ENCODE measurements at regions not wholly inside any gene's neighbourhood (a gene's known extent, or its start where the extent isn't known, plus 50 kb on each side); places are given as distances from the start of the nearest gene placed in this dataset.
"Not testable (repeated sequence)": the region's sequence is repeated elsewhere in the genome, so short reads cannot be mapped to it uniquely, and the experiment has no call there.

- DNase-seq (no peak), ATAC-seq (ENCODE audit: low read depth) (no peak)
- H2AK5ac ChIP-seq (ENCODE audit: low read depth, low read length) = no peak overlapping the region
- no peak overlapping the region for H2BK5ac ChIP-seq (ENCODE audit: low read depth, low read length, poor library complexity, severe bottlenecking)
- peaks cover 4% of the 10 kb centered on the region; the same call in 1 of the 2 replicates for H3K4me1 ChIP-seq (ENCODE audit: control insufficient read depth, insufficient read depth, low read length)
- CTCF ChIA-PET = interaction anchor here (0.5 kb wide), 1 partner anchor 18 kb away, joined by 5 read pairs; no protein-coding TSS in a partner anchor
- no peak overlapping the region for H3K27ac ChIP-seq (ENCODE audit: insufficient read depth, low read length)
- H2BK120ac ChIP-seq (ENCODE audit: low read depth, low read length) = no peak overlapping the region
- H3K18ac ChIP-seq (ENCODE audit: low read depth, low read length) = no peak overlapping the region
- no peak overlapping the region for H2BK15ac ChIP-seq (ENCODE audit: low read depth, low read length)
- intact Hi-C loops (cut with micrococcal nuclease) (no loop called here), in situ Hi-C loops (cut with MboI; ENCODE audit: low sequenced_read_pairs) (no loop called here), dilution Hi-C loops (cut with HindIII; ENCODE audit: low sequenced_read_pairs, unreplicated experiment) (no loop called here)
- no TSS peak for BruUV-seq (replicated peaks)
- WGBS, 2 experiments (ENCODE audit: extremely low coverage in 2 of 2, insufficient read length in 1 of 2) = 71% methylated on average over 3 of the region's 6 CpGs; no CpG with 5 or more reads in 1 of the 2 experiments
- no peak overlapping the region for H2BK20ac ChIP-seq (ENCODE audit: low read depth, low read length)
- H3K79me1 ChIP-seq (ENCODE audit: low read depth in 1 of 2, low read length in 2 of 2) = no peaks in the 10 kb centered on the region
- no peak overlapping the region for H2AK9ac ChIP-seq (replicated peaks; ENCODE audit: low read depth, low read length, poor library complexity)
- H4K20me1 ChIP-seq (ENCODE audit: insufficient read depth, low read length) = no peaks in the 10 kb centered on the region
- H3K14ac ChIP-seq (replicated peaks; ENCODE audit: low read depth, low read length) = no peak overlapping the region
- H3K9ac ChIP-seq (ENCODE audit: low read depth, low read length) = no peak overlapping the region
- H4K8ac ChIP-seq (ENCODE audit: low read depth in 2 of 2, low read length in 2 of 2) = no peak overlapping the region
- no peaks in the 10 kb centered on the region for H3K27me3 ChIP-seq (ENCODE audit: control insufficient read depth, insufficient read depth, low read length)
- no peak overlapping the region for H3K56ac ChIP-seq (ENCODE audit: extremely low read depth, insufficient read depth, low read length)
- POLR2A ChIA-PET (ENCODE audit: unreplicated experiment) = no interaction called here
- H3K4me2 ChIP-seq (ENCODE audit: low read depth, low read length) = no peak overlapping the region
- no peak overlapping the region for H3K23ac ChIP-seq (ENCODE audit: low read depth, low read length)
- H2AFZ ChIP-seq (replicated peaks; ENCODE audit: low read length, poor library complexity) = no peak overlapping the region
- TF ChIP-seq BHLHE40 (IDR thresholded peaks at IDR 0.05; ENCODE audit: low read depth, low read length) = no peak
- TF ChIP-seq CEBPB (IDR thresholded peaks at IDR 0.05; ENCODE audit: low read depth, low read length) = no peak
- TF ChIP-seq NFE2L2 (IDR thresholded peaks at IDR 0.05; ENCODE audit: low read depth, low read length) = no peak
- TF ChIP-seq USF2 (IDR thresholded peaks at IDR 0.05; ENCODE audit: low read depth, low read length) = no peak
- TF ChIP-seq RCOR1 (IDR thresholded peaks at IDR 0.05; ENCODE audit: insufficient replicate concordance, low read length) = no peak
- TF ChIP-seq RFX5 (IDR thresholded peaks at IDR 0.05; ENCODE audit: low read depth, low read length) = no peak
- no peak for TF ChIP-seq MXI1 (IDR thresholded peaks at IDR 0.05; ENCODE audit: borderline replicate concordance, low read depth, low read length)
- no peak for TF ChIP-seq RAD21 (IDR thresholded peaks at IDR 0.05; ENCODE audit: low read length)
- H4K91ac ChIP-seq (ENCODE audit: insufficient read depth, low read depth, low read length) = no peak overlapping the region
- H3K4me3 ChIP-seq (ENCODE audit: insufficient read depth, low read depth, low read length) = no peak overlapping the region
- H3K9me1 ChIP-seq (ENCODE audit: insufficient read depth, low read length) = no peaks in the 10 kb centered on the region
- no peak overlapping the region for H3K4ac ChIP-seq (ENCODE audit: low read depth, low read length)
- no peaks in the 10 kb centered on the region for H3K36me3 ChIP-seq (ENCODE audit: control insufficient read depth, insufficient read depth, low read length)
- H3K9me3 ChIP-seq (ENCODE audit: control insufficient read depth, insufficient read depth, low read length) = peaks cover under 1% of the 10 kb centered on the region
- H4K5ac ChIP-seq (ENCODE audit: low read depth, low read length) = no peak overlapping the region
Observed at GRCh38 chr6:169085466-169085865, 168.2 kb downstream of the THBS2 start.

GRCh38 chr6:169084557-169084956, 169.1 kb downstream of the THBS2 start:
- H2BK5ac ChIP-seq (ENCODE audit: low read depth, low read length, poor library complexity, severe bottlenecking); H3K27me3 ChIP-seq (ENCODE audit: control insufficient read depth, insufficient read depth, low read length); H4K91ac ChIP-seq (ENCODE audit: insufficient read depth, low read depth, low read length); in situ Hi-C loops (cut with MboI; ENCODE audit: low sequenced_read_pairs); H2AK5ac ChIP-seq (ENCODE audit: low read depth, low read length); H4K20me1 ChIP-seq (ENCODE audit: insufficient read depth, low read length); H3K4me1 ChIP-seq (ENCODE audit: control insufficient read depth, insufficient read depth, low read length); H3K14ac ChIP-seq (replicated peaks; ENCODE audit: low read depth, low read length); H2BK20ac ChIP-seq (ENCODE audit: low read depth, low read length); H4K8ac ChIP-seq (ENCODE audit: low read depth in 2 of 2, low read length in 2 of 2); POLR2A ChIA-PET (ENCODE audit: unreplicated experiment); H3K36me3 ChIP-seq (ENCODE audit: control insufficient read depth, insufficient read depth, low read length); H2AK9ac ChIP-seq (replicated peaks; ENCODE audit: low read depth, low read length, poor library complexity); H2AFZ ChIP-seq (replicated peaks; ENCODE audit: low read length, poor library complexity); H2BK120ac ChIP-seq (ENCODE audit: low read depth, low read length); H3K27ac ChIP-seq (ENCODE audit: insufficient read depth, low read length); ATAC-seq (ENCODE audit: low read depth); intact Hi-C loops (cut with micrococcal nuclease); H3K9ac ChIP-seq (ENCODE audit: low read depth, low read length); H4K5ac ChIP-seq (ENCODE audit: low read depth, low read length); H3K79me1 ChIP-seq (ENCODE audit: low read depth in 1 of 2, low read length in 2 of 2); BruUV-seq (replicated peaks); H3K9me3 ChIP-seq (ENCODE audit: control insufficient read depth, insufficient read depth, low read length); H3K9me1 ChIP-seq (ENCODE audit: insufficient read depth, low read length); CTCF ChIA-PET; dilution Hi-C loops (cut with HindIII; ENCODE audit: low sequenced_read_pairs, unreplicated experiment); H3K56ac ChIP-seq (ENCODE audit: extremely low read depth, insufficient read depth, low read length); H3K4me3 ChIP-seq (ENCODE audit: insufficient read depth, low read depth, low read length); H3K18ac ChIP-seq (ENCODE audit: low read depth, low read length); H3K4ac ChIP-seq (ENCODE audit: low read depth, low read length); DNase-seq; H3K4me2 ChIP-seq (ENCODE audit: low read depth, low read length); H3K23ac ChIP-seq (ENCODE audit: low read depth, low read length); H2BK15ac ChIP-seq (ENCODE audit: low read depth, low read length): not testable (repeated sequence)
- WGBS, 2 experiments (ENCODE audit: extremely low coverage in 2 of 2, insufficient read length in 1 of 2) = no CpG with 5 or more reads among the region's 13 CpGs
